DND-41 (cell line): ENCODE measurements at regions not wholly inside any gene's neighbourhood (a gene's known extent, or its start where the extent isn't known, plus 50 kb on each side); places are given as distances from the start of the nearest gene placed in this dataset.

Source experiments
- EZH2 ChIP-seq: IDR thresholded peaks from 3 replicates; pipeline ENCODE4 v1.6.1; 2012; ENCODE audit warnings: borderline replicate concordance, low read depth, mild to moderate bottlenecking, moderate library complexity, low read length, inconsistent platforms; ENCODE audit not compliant: severe bottlenecking
- TF ChIP-seq, protein P1 (sequence below): IDR thresholded peaks from 2 replicates; pipeline ENCODE4 v1.5.1; 2012; ENCODE audit warnings: borderline replicate concordance, low read length, moderate library complexity, mild to moderate bottlenecking; ENCODE audit not compliant: poor library complexity, severe bottlenecking; ENCODE audit errors: extremely low read depth

DNA sequence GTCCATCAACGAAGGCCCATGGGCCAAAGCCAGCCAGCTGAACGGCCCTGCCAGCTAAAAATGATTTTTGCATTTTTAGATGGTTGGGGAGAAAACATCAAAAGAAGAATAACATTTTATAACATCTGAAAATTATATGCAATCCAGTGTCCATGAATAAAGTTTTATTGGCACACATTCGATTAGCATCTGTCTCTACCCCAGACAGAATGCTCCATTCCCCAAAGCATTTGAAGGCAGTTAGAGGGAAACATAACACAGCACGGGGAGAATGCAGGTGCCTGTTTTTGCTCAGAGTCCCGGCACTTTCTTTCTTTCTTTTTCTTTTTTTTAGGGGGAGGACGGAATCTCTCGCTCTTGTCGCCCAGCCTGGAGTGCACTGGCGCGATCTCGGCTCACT lies 110.7 kb downstream of the ZNF664 start:
- TF ChIP-seq, protein P1, sequence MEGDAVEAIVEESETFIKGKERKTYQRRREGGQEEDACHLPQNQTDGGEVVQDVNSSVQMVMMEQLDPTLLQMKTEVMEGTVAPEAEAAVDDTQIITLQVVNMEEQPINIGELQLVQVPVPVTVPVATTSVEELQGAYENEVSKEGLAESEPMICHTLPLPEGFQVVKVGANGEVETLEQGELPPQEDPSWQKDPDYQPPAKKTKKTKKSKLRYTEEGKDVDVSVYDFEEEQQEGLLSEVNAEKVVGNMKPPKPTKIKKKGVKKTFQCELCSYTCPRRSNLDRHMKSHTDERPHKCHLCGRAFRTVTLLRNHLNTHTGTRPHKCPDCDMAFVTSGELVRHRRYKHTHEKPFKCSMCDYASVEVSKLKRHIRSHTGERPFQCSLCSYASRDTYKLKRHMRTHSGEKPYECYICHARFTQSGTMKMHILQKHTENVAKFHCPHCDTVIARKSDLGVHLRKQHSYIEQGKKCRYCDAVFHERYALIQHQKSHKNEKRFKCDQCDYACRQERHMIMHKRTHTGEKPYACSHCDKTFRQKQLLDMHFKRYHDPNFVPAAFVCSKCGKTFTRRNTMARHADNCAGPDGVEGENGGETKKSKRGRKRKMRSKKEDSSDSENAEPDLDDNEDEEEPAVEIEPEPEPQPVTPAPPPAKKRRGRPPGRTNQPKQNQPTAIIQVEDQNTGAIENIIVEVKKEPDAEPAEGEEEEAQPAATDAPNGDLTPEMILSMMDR, result no peak
- TF ChIP-seq EZH2, result no peak
